Stimulated activated CD8-positive, alpha-beta memory T cell treated with anti-CD3 and anti-CD28 coated beads, Interleukin-2, amount 100 ng/mL, for 1 hour (primary cell): ENCODE measurements at regions not wholly inside any gene's neighbourhood (a gene's known extent, or its start where the extent isn't known, plus 50 kb on each side); places are given as distances from the start of the nearest gene placed in this dataset.
A peak's percentile ranks its signal among the peaks of the same experiment; 100 is the strongest.
"Not testable (repeated sequence)": the region's sequence is repeated elsewhere in the genome, so short reads cannot be mapped to it uniquely, and the experiment has no call there.

Experiments
- DNase-seq, 2 donors: peaks; one replicate each; pipeline ENCODE4 v3.0.0-alpha.2; 2020; ENCODE audit warnings: low read depth in 2 of 2

DNA sequence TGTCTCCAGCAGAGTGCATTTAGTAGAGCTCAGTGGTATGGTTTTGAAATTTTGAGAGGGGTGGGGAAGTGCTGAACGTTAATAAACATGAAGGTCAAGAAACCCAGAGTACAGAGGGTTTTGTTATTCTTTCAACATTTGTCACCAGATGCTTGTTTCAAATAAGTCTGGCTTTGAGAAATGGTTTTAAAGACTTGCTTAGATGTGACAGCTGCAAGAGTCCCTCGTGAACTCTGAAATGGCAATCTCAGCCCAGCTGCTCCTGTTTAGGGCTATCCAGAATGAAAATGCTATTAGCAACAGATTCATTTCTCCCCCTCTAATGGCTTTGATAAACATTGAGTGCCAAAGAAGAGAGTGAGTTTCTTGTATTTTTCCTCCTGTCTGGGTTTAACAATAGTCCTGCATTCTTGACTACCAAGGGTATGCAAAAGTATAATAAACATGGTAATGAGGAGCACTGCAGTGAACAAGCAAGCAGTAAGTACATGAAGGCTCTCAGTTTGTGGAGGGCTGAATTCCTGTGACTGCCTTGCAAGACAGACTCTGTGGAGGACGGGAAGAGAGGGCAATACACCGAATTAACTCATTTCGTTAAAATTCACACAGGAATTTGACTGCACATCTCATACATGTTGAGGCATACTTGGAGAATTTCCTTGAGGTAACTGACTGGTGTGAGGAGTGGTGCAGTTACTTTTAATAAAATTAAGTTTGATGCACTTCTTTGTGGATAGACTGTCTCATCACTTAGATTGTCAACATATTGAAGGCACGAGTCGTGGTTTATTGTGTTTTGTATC lies 490.9 kb downstream of the REEP3 start:
- no peak for DNase-seq

DNA sequence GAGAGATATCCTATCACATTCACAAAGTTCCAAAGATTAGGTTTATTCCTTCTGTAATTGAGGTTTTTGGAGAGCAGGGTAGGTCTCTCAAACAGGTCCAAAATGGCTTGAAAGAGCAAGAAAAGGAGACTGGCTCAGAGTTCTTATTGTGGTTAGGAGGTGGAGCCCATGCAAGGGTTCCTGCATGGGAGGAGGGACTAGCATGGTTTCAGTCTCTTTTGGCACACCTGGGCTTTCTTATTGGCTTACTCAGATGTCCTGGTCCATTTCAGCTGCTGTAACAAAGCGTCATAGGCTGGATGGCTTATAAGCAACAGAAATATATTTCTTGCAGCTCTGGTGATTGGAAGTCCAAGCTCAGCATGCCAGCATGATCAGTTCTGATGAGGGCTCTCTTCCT lies 493.1 kb downstream of the REEP3 start:
- DNase-seq, result no peak

DNA sequence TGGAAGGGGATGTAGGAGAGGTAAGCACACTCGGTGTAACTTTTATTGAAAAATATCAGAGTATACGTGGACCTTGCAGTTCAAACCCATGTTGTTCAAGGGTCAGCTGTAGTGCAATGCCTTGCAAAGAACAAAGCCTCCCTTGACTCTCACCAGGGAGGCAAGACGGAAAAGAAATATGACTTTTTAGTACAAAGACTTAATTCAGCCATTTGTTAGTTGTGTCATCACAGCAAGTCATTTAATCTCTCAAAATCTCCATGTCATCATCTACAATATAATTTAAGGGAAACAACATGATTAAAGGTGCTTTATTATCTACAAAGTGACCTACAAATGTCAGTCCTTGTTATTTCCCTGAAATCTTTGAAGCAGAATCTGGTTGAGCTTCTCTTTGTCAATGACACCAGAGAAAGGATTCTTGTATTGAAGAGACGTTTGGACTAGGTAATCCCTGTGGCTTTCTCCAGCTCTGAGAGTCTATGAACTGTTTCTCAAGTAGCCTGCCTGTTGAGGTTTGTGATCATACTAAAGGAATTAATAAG lies 502.8 kb downstream of the REEP3 start:
- DNase-seq, result no peak

DNA sequence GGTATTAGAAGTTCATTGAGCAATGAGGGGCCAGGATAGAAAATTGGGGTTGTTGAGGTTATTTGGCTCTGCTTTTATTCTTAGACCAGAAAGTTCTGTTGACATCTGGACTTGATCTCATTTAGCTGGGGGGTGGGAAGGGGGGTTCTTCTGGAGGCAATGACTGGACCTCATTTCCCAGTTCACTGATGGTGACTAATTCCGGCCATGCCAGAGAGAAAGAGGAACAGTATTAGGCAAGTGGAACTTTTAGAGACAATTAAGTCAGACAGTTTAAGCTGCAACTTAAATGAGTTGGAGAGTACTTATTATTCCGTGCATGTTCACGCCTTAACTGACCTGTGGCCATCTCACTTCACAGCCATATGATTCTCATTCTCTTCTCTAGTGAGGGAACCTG lies 512.5 kb downstream of the REEP3 start:
- DNase-seq, result no peak

DNA sequence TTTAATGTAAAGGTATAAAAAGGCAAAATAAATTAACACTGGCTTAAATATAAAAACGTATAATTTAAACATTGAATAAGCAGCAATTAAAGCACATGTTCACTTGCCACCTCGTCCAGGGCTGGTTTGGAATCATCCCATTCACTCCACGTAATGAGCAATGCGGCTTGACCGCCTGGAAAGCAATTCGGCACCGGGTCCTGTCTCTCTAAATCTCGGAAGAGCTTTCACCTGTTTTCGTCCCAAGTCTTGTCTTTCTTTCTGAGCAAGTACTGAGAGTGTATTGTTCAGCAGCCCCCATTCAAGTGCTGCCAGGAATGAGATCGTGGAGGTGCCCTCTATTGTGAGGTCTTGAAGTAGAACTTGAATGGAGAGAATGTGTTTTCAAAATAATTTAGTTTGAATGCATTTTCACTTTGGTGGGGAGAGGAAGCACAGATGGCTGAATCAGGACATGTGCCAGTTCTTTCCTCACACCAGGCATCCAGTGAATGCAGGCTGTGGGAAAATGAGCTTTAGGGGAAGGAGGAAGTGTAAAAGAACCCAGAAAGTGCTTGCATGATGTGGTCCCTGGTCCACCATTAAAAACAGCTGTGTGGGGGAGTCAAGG lies 515.2 kb downstream of the REEP3 start:
- no peak for DNase-seq

DNA sequence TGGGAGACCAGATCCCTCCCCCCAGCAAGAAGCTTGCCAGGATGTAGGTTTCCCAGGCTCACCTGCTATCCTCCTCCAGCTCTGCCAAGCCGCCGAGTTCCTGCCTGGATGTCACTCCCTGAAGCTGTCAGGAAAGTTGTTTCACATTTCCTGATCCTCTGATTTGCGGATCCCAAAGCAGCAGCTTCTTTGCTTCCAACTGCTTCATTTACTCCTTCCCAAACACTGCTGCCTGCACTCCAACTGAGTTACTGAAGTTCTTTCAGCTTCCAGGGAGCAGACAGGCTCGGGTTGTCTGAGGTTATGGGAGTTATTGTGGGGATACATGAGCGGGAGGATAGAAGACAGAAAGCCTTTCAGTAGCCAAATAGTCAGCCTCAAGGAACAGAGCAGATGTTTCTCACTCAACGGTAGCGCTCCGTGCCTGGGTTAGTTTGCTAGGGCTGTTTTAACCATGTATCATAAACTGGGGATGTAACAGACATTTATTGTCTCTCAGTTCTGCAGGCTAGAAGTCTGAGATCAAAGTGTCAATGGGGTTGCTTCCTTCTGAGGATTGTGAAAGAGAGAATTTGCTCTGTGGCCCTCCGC lies 516.0 kb downstream of the REEP3 start:
- DNase-seq, result no peak

DNA sequence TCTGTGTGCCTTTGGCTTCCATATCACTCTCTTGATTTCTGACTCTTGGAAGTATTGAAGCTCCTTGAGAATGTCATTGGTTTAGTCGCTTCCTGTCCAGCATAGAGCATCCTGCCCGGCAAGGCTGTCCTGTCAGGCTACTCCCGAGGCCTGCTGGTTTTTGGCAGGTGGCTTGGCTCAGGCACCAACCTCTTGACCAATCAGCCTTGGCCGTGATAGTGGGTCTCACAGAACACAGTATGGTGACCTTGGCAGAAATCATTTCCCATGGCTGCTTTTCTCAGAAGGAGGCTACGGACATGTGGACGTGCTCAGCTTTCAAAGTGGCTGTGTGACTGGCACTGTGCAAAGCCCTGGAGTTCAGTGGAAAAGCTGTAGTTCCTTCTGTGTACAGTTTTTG lies 516.9 kb downstream of the REEP3 start:
- no peak for DNase-seq

DNA sequence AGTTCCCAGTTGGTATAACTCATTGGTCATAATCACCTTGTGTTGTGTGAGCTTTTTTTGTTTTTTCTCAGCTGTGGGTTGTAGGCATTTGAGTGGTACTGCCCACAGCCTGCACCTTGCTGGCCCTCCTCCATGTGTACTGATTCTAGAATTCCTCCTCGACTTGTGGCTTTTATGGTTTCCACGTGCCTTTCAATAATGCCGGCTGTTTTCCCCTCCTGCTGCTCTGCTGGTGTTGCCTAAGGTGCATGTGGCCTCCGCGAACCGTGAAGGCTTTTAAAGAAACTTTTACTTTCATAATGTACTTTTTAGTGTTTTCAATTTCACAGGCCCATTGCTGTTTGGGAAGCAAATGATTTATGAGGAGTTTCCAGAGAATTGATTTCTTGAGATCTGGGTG lies 518.0 kb downstream of the REEP3 start:
- DNase-seq, result no peak

DNA sequence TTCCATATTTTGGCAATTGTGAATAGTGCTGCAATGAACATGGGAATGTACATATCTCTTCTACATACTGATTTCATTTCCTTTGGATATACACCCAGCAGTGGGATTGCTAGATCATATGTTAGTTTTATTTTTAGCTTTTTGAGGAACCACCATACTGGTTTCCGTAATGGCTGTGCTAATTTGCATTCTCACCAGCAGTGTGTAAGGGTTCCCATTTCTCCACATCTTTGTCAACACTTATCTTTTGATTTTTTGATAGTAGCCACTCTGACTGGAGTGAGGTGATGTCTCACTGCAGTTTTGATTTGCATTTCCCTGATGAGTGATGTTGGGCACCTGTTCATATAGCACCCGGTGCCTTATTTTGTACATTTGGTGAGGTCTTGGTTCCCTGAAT lies 519.6 kb downstream of the REEP3 start:
- no peak for DNase-seq

DNA sequence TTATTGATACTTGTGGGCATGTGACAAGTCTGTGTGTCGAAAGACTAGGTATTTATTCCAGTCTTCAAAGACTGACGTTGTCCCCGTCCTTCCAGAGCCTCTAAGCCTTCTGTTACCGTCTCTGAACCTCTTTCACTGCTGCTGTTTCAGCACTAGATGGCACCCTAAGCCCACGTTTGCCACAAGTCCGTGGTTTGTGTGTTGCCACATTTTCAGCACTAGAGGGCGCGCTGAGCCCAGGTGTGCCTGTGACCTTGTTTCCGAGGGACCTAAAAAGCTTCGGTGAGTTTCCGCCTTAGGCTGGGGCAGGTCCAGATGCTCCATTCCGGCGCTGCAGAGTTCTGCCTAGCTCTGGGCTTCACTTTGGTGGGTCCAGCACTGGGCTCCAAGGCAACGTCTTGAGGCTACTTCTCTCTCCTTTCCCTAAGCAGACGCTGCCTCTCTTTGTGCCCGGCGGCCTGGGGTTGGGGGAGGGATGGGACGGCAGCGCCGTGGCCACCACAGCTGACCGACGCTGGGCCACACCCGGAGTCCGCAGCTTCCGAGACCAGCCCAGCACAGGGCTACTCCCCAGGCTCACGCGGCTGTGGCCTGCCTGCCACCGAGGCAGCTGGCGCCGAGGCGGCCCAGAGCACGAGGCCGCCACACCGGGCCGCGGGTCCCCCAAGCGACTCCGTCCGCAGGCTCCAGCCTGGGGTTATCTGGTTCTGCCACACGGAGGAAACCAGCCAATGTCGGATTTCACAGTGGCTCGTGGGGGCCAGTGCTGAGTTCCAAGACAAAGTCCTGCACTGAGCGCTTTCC lies 520.2 kb downstream of the REEP3 start:
- peak; percentile 46 to 53 for DNase-seq

DNA sequence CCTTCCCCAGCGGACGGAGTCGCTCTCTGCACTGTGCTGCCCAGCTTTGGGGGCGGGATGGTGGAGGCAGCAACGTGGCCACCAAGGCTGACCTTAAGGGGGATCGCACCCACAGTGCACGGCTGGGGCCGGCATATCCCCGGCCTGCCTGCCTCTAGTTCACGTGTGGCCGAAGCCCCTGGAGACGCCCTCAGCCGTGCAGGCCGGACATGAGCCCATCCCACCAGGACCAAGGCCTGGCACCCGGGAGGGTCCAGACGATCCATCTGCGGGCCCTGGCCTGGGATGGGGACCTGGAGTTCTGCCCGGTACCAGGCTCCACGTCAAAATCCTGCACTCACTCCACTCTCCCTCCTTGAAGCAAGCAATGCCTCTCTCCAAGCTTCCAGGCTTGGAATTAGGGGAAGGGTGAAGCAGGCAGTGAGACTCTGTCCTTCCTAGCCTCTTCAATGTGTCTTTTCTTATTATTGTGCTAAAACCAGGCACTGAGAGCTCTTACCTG lies 520.8 kb downstream of the REEP3 start:
- DNase-seq, result no peak

DNA sequence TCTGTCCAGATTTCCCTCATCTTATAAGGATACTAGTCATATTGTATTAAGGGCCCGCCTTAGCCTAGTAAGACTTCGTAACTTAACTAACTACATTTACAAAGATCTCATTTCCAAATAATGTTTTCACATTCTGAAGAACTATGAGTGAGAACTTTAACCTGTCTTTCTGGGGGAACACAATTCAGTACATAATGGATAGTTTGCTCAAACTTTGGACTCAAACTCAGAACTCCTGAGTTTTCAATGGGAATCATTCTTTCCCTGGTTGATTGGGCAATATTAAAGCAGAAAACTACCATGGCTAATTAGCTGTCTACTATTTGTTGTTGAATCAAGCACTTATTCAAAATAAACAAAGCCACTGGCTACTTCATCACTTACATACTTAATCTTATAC lies 522.9 kb downstream of the REEP3 start:
- no peak for DNase-seq

DNA sequence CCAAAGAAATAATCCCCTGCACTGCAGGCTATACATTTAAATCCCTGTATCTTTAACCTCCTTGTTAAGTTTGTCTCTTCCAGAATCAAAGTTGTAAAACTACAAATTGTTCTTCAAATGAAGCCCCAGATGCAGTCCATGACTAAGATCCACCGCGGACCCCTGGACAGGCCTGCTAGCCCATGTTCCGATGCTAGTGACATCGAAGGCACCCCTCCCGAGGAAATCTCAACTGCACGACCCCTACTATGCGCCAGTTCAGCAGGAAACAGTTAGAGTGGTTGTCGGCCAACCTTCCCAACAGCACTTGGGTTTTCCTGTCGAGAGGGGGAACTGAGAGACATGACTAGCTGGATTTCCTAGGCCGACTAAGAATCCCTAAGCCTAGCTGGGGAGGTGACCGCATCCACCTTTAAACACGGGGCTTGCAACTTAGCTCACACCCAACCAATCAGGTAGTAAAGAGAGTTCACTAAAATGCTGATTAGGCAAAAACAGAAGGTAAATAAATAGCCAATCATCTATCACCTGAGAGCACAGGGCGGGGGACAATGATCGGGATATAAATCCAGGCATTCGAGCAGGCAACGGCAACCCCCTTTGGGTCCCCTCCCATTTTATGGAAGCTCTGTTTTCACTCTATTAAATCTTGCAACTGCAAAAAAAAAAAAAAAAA lies 523.9 kb downstream of the REEP3 start:
- not testable (repeated sequence) for DNase-seq

DNA sequence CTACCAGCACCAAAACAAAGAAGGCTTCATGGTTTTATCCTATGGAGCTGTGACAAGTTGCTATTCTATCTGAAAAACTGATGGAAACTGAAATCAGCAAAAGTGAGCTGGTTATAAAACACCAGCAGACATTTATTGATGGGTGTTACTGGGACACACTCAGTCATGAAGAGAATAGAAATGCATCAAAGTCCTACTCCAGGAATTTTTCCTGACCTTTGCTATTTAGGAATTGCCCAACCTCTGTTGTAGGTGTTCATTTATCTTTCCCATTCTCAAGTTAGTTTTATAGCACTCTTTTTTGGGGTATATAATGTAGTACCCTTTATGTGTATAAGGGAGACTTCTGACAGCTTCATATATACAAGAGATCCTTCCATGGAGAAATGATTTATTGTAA lies 533.2 kb downstream of the REEP3 start:
- DNase-seq, result no peak

DNA sequence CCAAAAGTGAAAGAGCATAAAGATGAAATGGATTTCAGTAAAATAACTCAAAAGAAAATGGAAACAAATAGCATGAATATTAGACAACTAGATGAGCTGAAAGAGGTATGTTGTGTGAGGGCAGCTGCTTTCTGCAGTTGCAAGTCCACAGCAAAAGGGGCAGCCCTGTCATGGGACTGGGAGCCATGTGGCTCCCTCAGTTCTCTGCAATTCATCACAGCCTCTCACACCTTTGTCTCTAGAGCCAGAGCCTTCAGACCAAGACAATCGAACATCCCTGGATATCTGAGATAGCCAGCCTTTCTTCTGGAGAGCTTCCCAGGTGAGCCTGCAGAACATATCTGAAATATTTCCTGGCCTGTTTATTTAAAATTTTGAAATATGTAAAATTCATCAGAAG lies 538.7 kb downstream of the REEP3 start:
- no peak for DNase-seq

DNA sequence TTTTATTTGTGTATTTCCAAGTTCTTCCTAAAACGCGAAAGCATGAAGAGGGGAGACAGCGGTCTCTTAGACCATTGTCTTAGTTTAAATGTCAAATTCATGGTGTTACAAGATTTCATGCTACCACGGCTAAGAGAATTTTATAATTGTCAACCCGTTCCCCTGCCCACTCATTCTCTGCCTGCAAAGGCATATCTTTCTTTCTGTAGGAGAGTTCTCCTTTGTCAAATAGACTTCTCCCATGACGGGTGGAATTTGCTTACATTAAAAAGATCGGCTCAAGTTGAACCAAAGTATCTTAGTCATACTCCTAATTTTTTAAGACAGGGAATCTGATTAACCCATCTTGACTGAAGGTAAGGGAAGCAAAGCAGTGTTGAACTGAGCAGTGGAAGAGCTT lies 539.2 kb downstream of the REEP3 start:
- no peak for DNase-seq

DNA sequence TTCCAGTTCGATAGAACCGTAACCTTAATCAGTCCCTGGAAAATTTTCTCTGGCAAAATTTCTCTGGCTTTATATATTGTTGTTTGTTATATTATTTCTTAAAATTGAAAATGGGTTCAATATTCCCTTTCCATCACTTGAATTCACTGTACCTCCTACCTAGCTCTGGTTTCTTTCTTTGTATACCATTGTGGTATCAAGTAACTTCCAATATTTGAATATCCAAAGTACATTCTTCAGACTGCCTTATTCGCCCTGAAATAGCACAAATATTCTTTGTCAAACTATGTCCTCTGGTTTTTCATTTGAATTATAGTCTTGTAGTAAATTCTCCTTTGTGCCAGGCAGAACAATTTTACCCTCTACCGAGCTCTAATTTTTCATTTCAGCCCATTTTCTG lies 541.6 kb downstream of the REEP3 start:
- DNase-seq, result no peak

DNA sequence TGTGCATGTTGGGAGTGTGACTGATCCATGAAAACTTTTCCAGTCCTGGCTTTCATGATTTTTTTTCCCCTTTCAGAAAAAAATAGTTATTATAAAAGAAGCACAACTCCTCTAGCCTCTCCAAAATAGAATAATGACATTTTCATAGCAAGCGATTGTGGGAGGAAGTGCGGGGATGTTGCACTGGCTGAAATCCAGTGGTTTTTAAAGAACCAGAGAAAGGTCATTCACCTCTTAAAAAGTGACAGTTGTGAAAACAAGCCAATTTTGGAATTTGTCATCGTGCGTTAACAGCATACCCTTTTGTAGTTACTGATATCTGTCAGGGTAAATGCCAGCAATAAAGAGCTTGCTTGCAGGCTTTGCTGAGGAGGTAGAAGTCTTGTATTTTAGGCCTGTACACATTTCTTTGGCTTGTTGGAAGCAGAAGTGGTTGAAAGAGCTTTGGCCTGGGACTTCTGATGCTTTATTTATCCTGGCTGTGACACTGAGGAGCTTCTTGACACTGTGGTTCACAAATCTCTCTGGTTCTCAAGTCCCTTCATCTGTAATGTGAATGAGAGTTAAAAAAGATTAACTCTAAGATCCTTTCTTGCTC lies 545.9 kb downstream of the REEP3 start:
- DNase-seq, result no peak

DNA sequence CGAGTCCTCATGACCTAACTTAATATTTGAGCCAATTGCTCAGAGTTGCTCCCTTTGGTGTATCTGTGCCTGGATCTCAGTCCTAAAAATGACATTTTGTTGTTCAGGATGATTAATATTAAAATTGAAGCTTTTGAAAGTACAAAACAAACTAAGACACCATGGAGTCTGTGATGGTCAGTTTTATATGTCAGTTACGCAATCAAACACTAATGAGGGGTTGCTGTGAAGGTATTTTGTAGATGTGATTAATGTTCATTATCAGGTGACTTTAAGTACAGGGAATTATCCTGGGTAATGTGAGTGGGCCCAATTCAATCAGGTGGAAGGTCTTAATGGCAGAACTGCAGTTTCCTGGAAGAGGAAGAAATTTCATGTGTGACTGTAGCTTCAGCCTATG lies 546.7 kb downstream of the REEP3 start:
- DNase-seq, result no peak

DNA sequence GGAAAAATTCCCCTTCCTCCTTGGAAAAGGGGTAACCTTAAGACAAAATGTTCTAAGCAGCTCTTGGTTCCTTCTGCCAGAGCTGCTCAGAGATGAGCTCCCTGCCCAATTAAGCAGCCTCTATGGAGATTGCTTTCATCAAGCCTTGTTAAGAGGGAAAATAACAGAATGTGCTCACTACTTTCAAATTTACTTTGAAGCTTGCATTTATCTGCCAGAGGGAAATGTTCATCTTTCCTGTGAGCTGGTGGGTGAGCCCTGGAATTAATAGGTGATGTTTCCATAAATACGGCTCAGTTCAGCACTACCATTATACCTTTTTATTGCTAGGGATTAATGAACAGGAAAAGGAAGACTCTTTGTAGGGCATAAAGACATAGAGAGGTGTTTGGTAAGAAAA lies 549.0 kb downstream of the REEP3 start:
- DNase-seq, result no peak

DNA sequence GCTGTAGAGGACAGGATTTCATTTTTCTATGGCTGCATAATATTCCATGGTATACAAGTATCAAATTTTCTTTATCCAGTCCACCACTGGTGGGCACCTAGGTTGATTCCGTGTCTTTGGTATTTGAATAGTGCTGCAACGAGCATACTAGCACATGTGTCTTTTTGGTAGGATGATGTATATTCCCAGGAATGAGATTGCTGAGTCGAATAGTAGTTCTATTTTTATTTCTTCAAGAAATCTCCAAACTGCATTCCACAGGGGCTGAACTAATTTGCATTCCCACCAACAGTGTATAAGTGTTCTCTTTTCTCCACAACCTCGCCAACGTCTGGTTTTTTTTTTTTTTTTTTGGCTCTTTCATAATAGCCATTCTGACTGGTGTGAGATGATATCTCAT lies 550.0 kb downstream of the REEP3 start:
- DNase-seq, result no peak
